GM23338 (cell line): ENCODE measurements at regions not wholly inside any gene's neighbourhood (a gene's known extent, or its start where the extent isn't known, plus 50 kb on each side); places are given as distances from the start of the nearest gene placed in this dataset.

ENCODE experiments used
- ATAC-seq: fragments of 200-7000 bp; cut with Tn5 transposase; 3 replicates; pipeline ENCODE4 v1.9.1; 2020
- DNase-seq: peaks from one replicate; pipeline ENCODE4 v3.0.0-alpha.2; 2015; ENCODE audit warnings: low spot score
- H2AFZ ChIP-seq: fragments of 200-600 bp; sonication (generic); 2 replicates; pipeline ENCODE4 v1.8.0; 2016; ENCODE audit warnings: antibody characterized with exemption, mild to moderate bottlenecking, moderate library complexity
- H3F3A ChIP-seq: fragments of 200-600 bp; sonication (generic); replicated peaks from 2 replicates; pipeline ENCODE4 v1.8.0; 2017; ENCODE audit warnings: antibody characterized with exemption, mixed run types, low read depth
- H3K27ac ChIP-seq: fragments of 200-600 bp; sonication (generic); 2 replicates; pipeline ENCODE4 v1.6.1; 2016; ENCODE audit warnings: low read depth
- H3K27me3 ChIP-seq: fragments of 200-600 bp; sonication (generic); 2 replicates; pipeline ENCODE4 v1.8.0; 2016; ENCODE audit warnings: mild to moderate bottlenecking, mixed run types, moderate library complexity; ENCODE audit not compliant: insufficient read depth
- H3K36me3 ChIP-seq: fragments of 200-600 bp; sonication (generic); 2 replicates; pipeline ENCODE4 v1.8.0; 2016; ENCODE audit warnings: mild to moderate bottlenecking; ENCODE audit not compliant: insufficient read depth
- H3K4me1 ChIP-seq: fragments of 200-600 bp; sonication (generic); 2 replicates; pipeline ENCODE4 v1.8.0; 2016; ENCODE audit warnings: mild to moderate bottlenecking, moderate library complexity; ENCODE audit not compliant: insufficient read depth
- H3K4me2 ChIP-seq: fragments of 200-600 bp; sonication (generic); 2 replicates; pipeline ENCODE4 v1.7.1; 2017; ENCODE audit warnings: mixed run types
- H3K4me3 ChIP-seq: fragments of 200-600 bp; sonication (generic); 2 replicates; pipeline ENCODE4 v1.6.1; 2016; ENCODE audit warnings: mixed run types
- H3K79me2 ChIP-seq: fragments of 200-600 bp; sonication (generic); replicated peaks from 2 replicates; pipeline ENCODE4 v1.8.0; 2017; ENCODE audit warnings: mild to moderate bottlenecking; ENCODE audit not compliant: insufficient read depth
- H3K9me2 ChIP-seq: fragments of 200-600 bp; sonication (generic); 2 replicates; pipeline ENCODE4 v1.8.0; 2017; ENCODE audit not compliant: insufficient read depth
- H4K20me1 ChIP-seq: fragments of 200-600 bp; sonication (generic); replicated peaks from 2 replicates; pipeline ENCODE4 v1.8.0; 2017; ENCODE audit warnings: mild to moderate bottlenecking; ENCODE audit not compliant: insufficient read depth
- H3K27ac Mint-ChIP-seq: 2 replicates; pipeline ENCODE4 v1.8.0; 2020; ENCODE audit warnings: inconsistent platforms, mild to moderate bottlenecking, moderate library complexity, mixed read lengths
- H3K27me3 Mint-ChIP-seq: 3 replicates; pipeline ENCODE4 v1.8.0; 2022; ENCODE audit warnings: low read depth, mild to moderate bottlenecking, moderate library complexity, mixed read lengths, inconsistent platforms; ENCODE audit not compliant: insufficient read depth, poor library complexity
- H3K36me3 Mint-ChIP-seq: 3 replicates; pipeline ENCODE4 v1.8.0; 2021; ENCODE audit warnings: low read depth, mild to moderate bottlenecking, inconsistent platforms, moderate library complexity, mixed read lengths
- H3K4me1 Mint-ChIP-seq: 3 replicates; pipeline ENCODE4 v1.8.0; 2020; ENCODE audit warnings: mild to moderate bottlenecking, inconsistent platforms, mixed read lengths
- H3K4me3 Mint-ChIP-seq: 3 replicates; pipeline ENCODE4 v1.8.0; 2021; ENCODE audit warnings: moderate library complexity, mild to moderate bottlenecking, inconsistent platforms, mixed read lengths
- H3K9me3 Mint-ChIP-seq: 3 replicates; pipeline ENCODE4 v1.8.0; 2020; ENCODE audit warnings: moderate library complexity, mild to moderate bottlenecking, inconsistent platforms, mixed read lengths
- CREB1 ChIP-seq: fragments of 250-450 bp; sonication (Bioruptor Pico); IDR thresholded peaks from 2 replicates; pipeline ENCODE4 v1.5.0; 2020; ENCODE audit warnings: low read depth, mild to moderate bottlenecking, moderate library complexity
- EZH2phosphoT487 ChIP-seq: fragments of 200-600 bp; sonication (generic); IDR thresholded peaks from one replicate; pipeline ENCODE4 v1.8.1; 2018; ENCODE audit warnings: antibody characterized with exemption; ENCODE audit not compliant: unreplicated experiment
- NANOG ChIP-seq: IDR thresholded peaks from 2 replicates; pipeline ENCODE4 v1.6.1; 2016; ENCODE audit warnings: antibody characterized with exemption, borderline replicate concordance
- ZNF114 ChIP-seq: fragments of 250-450 bp; sonication (Bioruptor Pico); IDR thresholded peaks from 2 replicates; pipeline ENCODE4 v1.5.0; 2020; ENCODE audit warnings: mild to moderate bottlenecking, moderate library complexity
- TF ChIP-seq, protein P1 (sequence below), 2 experiments: fragments of 200-600 bp in 1 of 2; sonication (generic) in 1 of 2; conservative IDR thresholded peaks; 2 replicates each; pipeline versions ENCODE4 v1.5.1 to v1.6.1; 2016 to 2017; ENCODE audit warnings: antibody characterized with exemption in 2 of 2, low read depth in 2 of 2, mild to moderate bottlenecking in 2 of 2, moderate library complexity in 1 of 2
- TF ChIP-seq, protein P2 (sequence below): IDR thresholded peaks from 2 replicates; pipeline ENCODE4 v1.6.1; 2016; ENCODE audit warnings: antibody characterized with exemption
- TF ChIP-seq, protein P3 (sequence below): IDR thresholded peaks from one replicate; pipeline ENCODE4 v1.6.1; 2018; ENCODE audit warnings: antibody characterized with exemption; ENCODE audit not compliant: unreplicated experiment

GRCh38 chr4:112942077-112942476 lies 107.4 kb upstream of the ANK2 start:
- ATAC-seq (no peak), DNase-seq (peak; percentile 45)
- no peaks in the 10 kb centered on the region for H3K79me2 ChIP-seq
- H3K4me2 ChIP-seq, result no peak overlapping the region
- Mint-ChIP-seq H3K27me3 (peaks cover 3% of the 10 kb centered on the region), H3K4me1 (peaks cover 10% of the 10 kb centered on the region; the same call in 2 of the 3 replicates), H3K27ac (no peak overlapping the region), H3K4me3 (no peak overlapping the region), H3K9me3 (no peaks in the 10 kb centered on the region), H3K36me3 (peaks cover 4% of the 10 kb centered on the region; the same call in 2 of the 3 replicates)
- H3K27ac ChIP-seq, result no peak overlapping the region
- no peak overlapping the region for H2AFZ ChIP-seq
- no peaks in the 10 kb centered on the region for H3K4me1 ChIP-seq
- no peak overlapping the region for H3K4me3 ChIP-seq
- H3K9me2 ChIP-seq, result no peaks in the 10 kb centered on the region
- TF ChIP-seq CREB1 (CRISPR knock-in tag) (no peak), ZNF114 (no peak)
- TF ChIP-seq, protein P1, sequence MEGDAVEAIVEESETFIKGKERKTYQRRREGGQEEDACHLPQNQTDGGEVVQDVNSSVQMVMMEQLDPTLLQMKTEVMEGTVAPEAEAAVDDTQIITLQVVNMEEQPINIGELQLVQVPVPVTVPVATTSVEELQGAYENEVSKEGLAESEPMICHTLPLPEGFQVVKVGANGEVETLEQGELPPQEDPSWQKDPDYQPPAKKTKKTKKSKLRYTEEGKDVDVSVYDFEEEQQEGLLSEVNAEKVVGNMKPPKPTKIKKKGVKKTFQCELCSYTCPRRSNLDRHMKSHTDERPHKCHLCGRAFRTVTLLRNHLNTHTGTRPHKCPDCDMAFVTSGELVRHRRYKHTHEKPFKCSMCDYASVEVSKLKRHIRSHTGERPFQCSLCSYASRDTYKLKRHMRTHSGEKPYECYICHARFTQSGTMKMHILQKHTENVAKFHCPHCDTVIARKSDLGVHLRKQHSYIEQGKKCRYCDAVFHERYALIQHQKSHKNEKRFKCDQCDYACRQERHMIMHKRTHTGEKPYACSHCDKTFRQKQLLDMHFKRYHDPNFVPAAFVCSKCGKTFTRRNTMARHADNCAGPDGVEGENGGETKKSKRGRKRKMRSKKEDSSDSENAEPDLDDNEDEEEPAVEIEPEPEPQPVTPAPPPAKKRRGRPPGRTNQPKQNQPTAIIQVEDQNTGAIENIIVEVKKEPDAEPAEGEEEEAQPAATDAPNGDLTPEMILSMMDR (conservative IDR thresholded peaks at IDR 0.05; ENCODE audit: low read depth in 2 of 2), result peak; percentile 64 to 67
- TF ChIP-seq, protein P2, sequence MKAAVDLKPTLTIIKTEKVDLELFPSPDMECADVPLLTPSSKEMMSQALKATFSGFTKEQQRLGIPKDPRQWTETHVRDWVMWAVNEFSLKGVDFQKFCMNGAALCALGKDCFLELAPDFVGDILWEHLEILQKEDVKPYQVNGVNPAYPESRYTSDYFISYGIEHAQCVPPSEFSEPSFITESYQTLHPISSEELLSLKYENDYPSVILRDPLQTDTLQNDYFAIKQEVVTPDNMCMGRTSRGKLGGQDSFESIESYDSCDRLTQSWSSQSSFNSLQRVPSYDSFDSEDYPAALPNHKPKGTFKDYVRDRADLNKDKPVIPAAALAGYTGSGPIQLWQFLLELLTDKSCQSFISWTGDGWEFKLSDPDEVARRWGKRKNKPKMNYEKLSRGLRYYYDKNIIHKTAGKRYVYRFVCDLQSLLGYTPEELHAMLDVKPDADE, result no peak
- TF ChIP-seq, protein P3, sequence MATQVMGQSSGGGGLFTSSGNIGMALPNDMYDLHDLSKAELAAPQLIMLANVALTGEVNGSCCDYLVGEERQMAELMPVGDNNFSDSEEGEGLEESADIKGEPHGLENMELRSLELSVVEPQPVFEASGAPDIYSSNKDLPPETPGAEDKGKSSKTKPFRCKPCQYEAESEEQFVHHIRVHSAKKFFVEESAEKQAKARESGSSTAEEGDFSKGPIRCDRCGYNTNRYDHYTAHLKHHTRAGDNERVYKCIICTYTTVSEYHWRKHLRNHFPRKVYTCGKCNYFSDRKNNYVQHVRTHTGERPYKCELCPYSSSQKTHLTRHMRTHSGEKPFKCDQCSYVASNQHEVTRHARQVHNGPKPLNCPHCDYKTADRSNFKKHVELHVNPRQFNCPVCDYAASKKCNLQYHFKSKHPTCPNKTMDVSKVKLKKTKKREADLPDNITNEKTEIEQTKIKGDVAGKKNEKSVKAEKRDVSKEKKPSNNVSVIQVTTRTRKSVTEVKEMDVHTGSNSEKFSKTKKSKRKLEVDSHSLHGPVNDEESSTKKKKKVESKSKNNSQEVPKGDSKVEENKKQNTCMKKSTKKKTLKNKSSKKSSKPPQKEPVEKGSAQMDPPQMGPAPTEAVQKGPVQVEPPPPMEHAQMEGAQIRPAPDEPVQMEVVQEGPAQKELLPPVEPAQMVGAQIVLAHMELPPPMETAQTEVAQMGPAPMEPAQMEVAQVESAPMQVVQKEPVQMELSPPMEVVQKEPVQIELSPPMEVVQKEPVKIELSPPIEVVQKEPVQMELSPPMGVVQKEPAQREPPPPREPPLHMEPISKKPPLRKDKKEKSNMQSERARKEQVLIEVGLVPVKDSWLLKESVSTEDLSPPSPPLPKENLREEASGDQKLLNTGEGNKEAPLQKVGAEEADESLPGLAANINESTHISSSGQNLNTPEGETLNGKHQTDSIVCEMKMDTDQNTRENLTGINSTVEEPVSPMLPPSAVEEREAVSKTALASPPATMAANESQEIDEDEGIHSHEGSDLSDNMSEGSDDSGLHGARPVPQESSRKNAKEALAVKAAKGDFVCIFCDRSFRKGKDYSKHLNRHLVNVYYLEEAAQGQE, result no peak
- no peaks in the 10 kb centered on the region for H3K27me3 ChIP-seq
- H3F3A ChIP-seq, result no peaks in the 10 kb centered on the region
- no peaks in the 10 kb centered on the region for H3K36me3 ChIP-seq
- H4K20me1 ChIP-seq, result no peaks in the 10 kb centered on the region

DNA sequence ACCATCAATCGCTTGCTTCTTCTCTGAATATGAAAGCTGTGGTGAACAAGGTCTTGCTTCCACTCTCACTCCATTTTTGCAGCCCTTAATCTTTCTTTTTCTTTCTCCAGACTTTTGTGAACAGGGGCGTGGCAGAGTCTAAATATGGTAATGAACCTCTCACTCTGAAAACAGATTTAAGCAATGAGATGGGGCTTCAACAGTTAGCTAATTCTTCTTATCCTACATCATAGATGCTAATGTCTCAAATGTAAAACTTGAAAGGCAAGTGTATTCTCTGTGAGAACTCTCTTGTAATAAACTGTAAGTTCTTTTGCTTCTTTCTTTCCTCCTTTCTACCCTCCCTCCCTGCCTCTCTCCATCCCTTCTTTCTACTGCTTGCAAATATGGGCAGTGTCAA lies 106.5 kb upstream of the ANK2 start:
- H3K9me2 ChIP-seq, result no peaks in the 10 kb centered on the region
- DNase-seq (no peak), ATAC-seq (no peak)
- H3K9me3 Mint-ChIP-seq, result no peaks in the 10 kb centered on the region
- no peaks in the 10 kb centered on the region for H3K4me1 ChIP-seq
- H4K20me1 ChIP-seq, result no peaks in the 10 kb centered on the region
- H3K79me2 ChIP-seq, result no peaks in the 10 kb centered on the region
- peaks cover 3% of the 10 kb centered on the region for H3K27me3 Mint-ChIP-seq
- H2AFZ ChIP-seq, result no peak overlapping the region
- H3K4me1 Mint-ChIP-seq, result peaks cover 10% of the 10 kb centered on the region; the same call in 2 of the 3 replicates
- H3K4me3 ChIP-seq, result no peak overlapping the region
- no peak for TF ChIP-seq EZH2phosphoT487
- no peak for TF ChIP-seq NANOG
- no peak for TF ChIP-seq ZNF114
- TF ChIP-seq, protein P1 (conservative IDR thresholded peaks at IDR 0.05; ENCODE audit: low read depth in 2 of 2), result no peak
- peaks cover 4% of the 10 kb centered on the region; the same call in 2 of the 3 replicates for H3K36me3 Mint-ChIP-seq
- H3K4me3 Mint-ChIP-seq, result no peak overlapping the region
- no peak overlapping the region for H3K27ac ChIP-seq
- H3K36me3 ChIP-seq, result no peaks in the 10 kb centered on the region
- no peaks in the 10 kb centered on the region for H3F3A ChIP-seq
- no peak overlapping the region for H3K27ac Mint-ChIP-seq
- H3K4me2 ChIP-seq, result no peak overlapping the region
- H3K27me3 ChIP-seq, result no peaks in the 10 kb centered on the region
